OCI-LY7 (cell line): ENCODE measurements at regions not wholly inside any gene's neighbourhood (a gene's known extent, or its start where the extent isn't known, plus 50 kb on each side); places are given as distances from the start of the nearest gene placed in this dataset.

ENCODE experiments used
- BruUV-seq: library from RNA; stranded (reverse); fragments of 400-500 nt; replicated peaks from 2 replicates; lab custom pipeline; 2021; lab: Mats Ljungman, UMichigan
- CTCF ChIA-PET: fragments of 300-600 bp; sonication (Branson Sonifier 250); formaldehyde crosslinking; loops from one replicate; lab custom pipeline; 2022; ENCODE audit warnings: antibody characterized with exemption; ENCODE audit not compliant: unreplicated experiment; lab: Charles Lee
- POLR2A ChIA-PET: fragments of 300-600 bp; sonication (Branson Sonifier 250); formaldehyde crosslinking; loops from one replicate; lab custom pipeline; 2022; ENCODE audit warnings: antibody characterized with exemption; lab: Charles Lee
- DNase-seq: peaks from one replicate; pipeline ENCODE4 v3.0.0-alpha.2; 2015; ENCODE audit warnings: low spot score
- H2AFZ ChIP-seq: fragments of 200-600 bp; sonication (generic), shearing (Covaris generic); 2 replicates; pipeline ENCODE4 v1.6.1; 2014; ENCODE audit warnings: mild to moderate bottlenecking, antibody characterized with exemption, low read length, moderate library complexity
- H3K27ac ChIP-seq: fragments of 200-600 bp; sonication (generic); 2 replicates; pipeline ENCODE4 v1.5.1; 2014; ENCODE audit warnings: mixed run types, low read depth, mild to moderate bottlenecking, moderate library complexity, low read length, inconsistent platforms; ENCODE audit not compliant: poor library complexity, severe bottlenecking
- H3K36me3 ChIP-seq: fragments of 200-600 bp; sonication (generic); 2 replicates; pipeline ENCODE4 v1.6.1; 2014; ENCODE audit warnings: mild to moderate bottlenecking, antibody characterized with exemption, low read length, moderate library complexity, mixed read lengths; ENCODE audit not compliant: insufficient read depth
- H3K4me1 ChIP-seq: fragments of 200-600 bp; sonication (generic); 2 replicates; pipeline ENCODE4 v1.5.1; 2014; ENCODE audit warnings: mild to moderate bottlenecking, low read length; ENCODE audit not compliant: insufficient read depth, poor library complexity, severe bottlenecking
- H3K4me2 ChIP-seq: fragments of 200-600 bp; sonication (generic); 2 replicates; pipeline ENCODE4 v1.6.1; 2014; ENCODE audit warnings: mild to moderate bottlenecking, low read length
- H3K4me3 ChIP-seq: fragments of 200-600 bp; sonication (generic); 2 replicates; pipeline ENCODE4 v1.5.1; 2014; ENCODE audit warnings: mild to moderate bottlenecking, low read depth, low read length; ENCODE audit not compliant: poor library complexity, severe bottlenecking
- H3K79me2 ChIP-seq: fragments of 200-600 bp; sonication (generic); 2 replicates; pipeline ENCODE4 v1.6.1; 2016; ENCODE audit warnings: low read depth, mild to moderate bottlenecking, low read length, moderate library complexity, mixed read lengths; ENCODE audit not compliant: insufficient read depth
- H3K9me2 ChIP-seq: fragments of 200-600 bp; sonication (generic); 2 replicates; pipeline ENCODE4 v1.6.1; 2016; ENCODE audit warnings: mild to moderate bottlenecking, low read length, mixed read lengths; ENCODE audit not compliant: insufficient read depth
- H3K9me3 ChIP-seq: fragments of 200-600 bp; sonication (generic); 2 replicates; pipeline ENCODE4 v1.6.1; 2014; ENCODE audit warnings: mild to moderate bottlenecking, mixed run types, low read length, mixed read lengths
- H4K20me1 ChIP-seq: fragments of 200-600 bp; sonication (generic); 2 replicates; pipeline ENCODE4 v1.6.1; 2014; ENCODE audit warnings: mild to moderate bottlenecking, antibody characterized with exemption, low read length, moderate library complexity, mixed read lengths; ENCODE audit not compliant: insufficient read depth
- EZH2phosphoT487 ChIP-seq: fragments of 200-600 bp; sonication (generic); IDR thresholded peaks from 2 replicates; pipeline ENCODE4 v1.6.1; 2018; ENCODE audit warnings: low read depth, borderline replicate concordance, mild to moderate bottlenecking, mixed run types, antibody characterized with exemption, low read length, moderate library complexity, mixed read lengths
- intact Hi-C: fragments of 100-400 bp; cut with micrococcal nuclease; formaldehyde crosslinking; loops from one replicate; pipeline ENCODE4 v1.10.0; 2022; ENCODE audit not compliant: unreplicated experiment
- TF ChIP-seq, protein P1 (sequence below): fragments of 200-600 bp; sonication (generic); conservative IDR thresholded peaks from 2 replicates; pipeline ENCODE4 v1.5.1; 2014; ENCODE audit warnings: mild to moderate bottlenecking, antibody characterized with exemption, low read length, moderate library complexity, mixed read lengths

DNA sequence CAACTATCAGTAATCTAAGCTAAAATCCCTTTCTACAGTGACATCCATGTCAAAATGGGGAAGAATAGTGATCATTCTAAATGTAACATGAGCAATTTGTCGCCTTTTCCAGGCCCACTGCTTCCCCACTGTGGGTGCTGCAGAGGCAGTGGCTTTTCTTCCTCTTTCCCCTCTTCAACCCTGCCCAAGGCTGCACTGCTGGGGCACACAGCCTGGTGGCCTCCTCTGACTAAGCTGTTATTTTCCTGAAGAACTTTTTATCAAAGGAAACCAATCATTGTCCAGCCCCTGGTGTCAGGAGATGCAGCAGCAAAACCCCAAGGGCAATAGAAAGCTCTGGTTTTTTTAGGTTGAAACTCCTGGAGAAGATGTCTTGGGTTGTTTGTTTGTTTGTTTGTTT lies 117.6 kb upstream of the KLF7 start:
- DNase-seq, result no peak
- Histone ChIP-seq H3K4me2 (no peak overlapping the region), H2AFZ (no peak overlapping the region), H3K9me2 (no peaks in the 10 kb centered on the region), H4K20me1 (no peaks in the 10 kb centered on the region), H3K36me3 (no peaks in the 10 kb centered on the region), H3K79me2 (no peaks in the 10 kb centered on the region), H3K27ac (no peak overlapping the region), H3K4me1 (no peaks in the 10 kb centered on the region), H3K9me3 (no peaks in the 10 kb centered on the region), H3K4me3 (no peak overlapping the region)
- ChIA-PET CTCF (no interaction called here), POLR2A (interaction anchor here (0.5 to 1.4 kb wide), 3 partner anchors 77 to 350 kb away, joined by 3 to 4 read pairs (median 3); no protein-coding TSS in a partner anchor)
- BruUV-seq, result no TSS peak
- no peak for TF ChIP-seq EZH2phosphoT487
- TF ChIP-seq, protein P1, sequence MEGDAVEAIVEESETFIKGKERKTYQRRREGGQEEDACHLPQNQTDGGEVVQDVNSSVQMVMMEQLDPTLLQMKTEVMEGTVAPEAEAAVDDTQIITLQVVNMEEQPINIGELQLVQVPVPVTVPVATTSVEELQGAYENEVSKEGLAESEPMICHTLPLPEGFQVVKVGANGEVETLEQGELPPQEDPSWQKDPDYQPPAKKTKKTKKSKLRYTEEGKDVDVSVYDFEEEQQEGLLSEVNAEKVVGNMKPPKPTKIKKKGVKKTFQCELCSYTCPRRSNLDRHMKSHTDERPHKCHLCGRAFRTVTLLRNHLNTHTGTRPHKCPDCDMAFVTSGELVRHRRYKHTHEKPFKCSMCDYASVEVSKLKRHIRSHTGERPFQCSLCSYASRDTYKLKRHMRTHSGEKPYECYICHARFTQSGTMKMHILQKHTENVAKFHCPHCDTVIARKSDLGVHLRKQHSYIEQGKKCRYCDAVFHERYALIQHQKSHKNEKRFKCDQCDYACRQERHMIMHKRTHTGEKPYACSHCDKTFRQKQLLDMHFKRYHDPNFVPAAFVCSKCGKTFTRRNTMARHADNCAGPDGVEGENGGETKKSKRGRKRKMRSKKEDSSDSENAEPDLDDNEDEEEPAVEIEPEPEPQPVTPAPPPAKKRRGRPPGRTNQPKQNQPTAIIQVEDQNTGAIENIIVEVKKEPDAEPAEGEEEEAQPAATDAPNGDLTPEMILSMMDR, result no peak
- intact Hi-C loops, result no loop called here

DNA sequence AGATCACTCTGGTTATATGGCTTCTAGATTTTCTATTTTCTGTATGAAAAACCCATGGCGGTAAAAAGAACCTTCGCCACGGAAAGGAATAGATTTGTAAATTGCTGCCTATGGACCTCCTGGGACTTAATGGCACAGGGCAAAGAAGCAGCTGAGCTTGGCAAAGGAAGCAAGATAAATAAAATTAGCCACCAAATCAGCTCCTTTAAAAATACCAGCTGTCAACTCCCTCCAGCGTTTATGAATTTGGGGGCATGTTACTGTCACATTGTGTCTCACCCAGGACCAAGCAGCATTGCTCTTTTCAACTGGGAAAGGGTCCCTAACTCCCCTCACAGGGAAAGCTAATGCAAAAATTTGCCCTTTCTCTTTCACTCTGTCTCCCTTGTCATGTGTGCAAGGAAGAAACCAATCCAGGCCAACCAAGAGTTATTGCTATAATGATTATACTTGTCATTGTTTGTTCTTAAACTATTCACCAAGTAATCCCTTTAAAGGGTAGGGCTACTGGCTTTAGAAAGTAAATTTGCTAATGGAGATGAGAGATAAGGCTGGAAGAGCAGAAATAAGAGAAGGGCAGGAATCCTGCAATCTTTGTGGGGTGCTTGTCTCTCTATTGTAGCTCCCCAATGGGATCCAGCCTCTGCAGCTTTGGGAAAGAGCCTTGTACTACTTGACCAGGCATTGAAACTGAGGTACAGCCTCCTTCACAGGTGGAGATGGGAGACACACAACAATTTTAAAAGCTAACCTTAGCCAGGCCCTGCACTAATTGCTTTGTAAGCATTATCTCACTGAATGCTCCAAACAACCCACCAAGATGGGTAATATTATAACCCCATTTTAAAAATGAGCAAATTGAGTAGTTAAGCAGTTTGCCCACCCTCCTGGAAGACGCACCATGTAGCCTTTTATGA lies 119.1 kb upstream of the KLF7 start:
- DNase-seq, result no peak
- Histone ChIP-seq H3K9me2 (no peaks in the 10 kb centered on the region), H3K27ac (no peak overlapping the region), H2AFZ (no peak overlapping the region), H3K4me3 (no peak overlapping the region), H4K20me1 (no peaks in the 10 kb centered on the region), H3K36me3 (no peaks in the 10 kb centered on the region), H3K4me1 (no peaks in the 10 kb centered on the region), H3K79me2 (no peaks in the 10 kb centered on the region), H3K4me2 (no peak overlapping the region), H3K9me3 (no peaks in the 10 kb centered on the region)
- TF ChIP-seq, protein P1, result no peak
- no peak for TF ChIP-seq EZH2phosphoT487
- BruUV-seq, result no TSS peak
- intact Hi-C loops, result no loop called here
- ChIA-PET CTCF (no interaction called here), POLR2A (interaction anchor here (0.8 kb wide), 1 partner anchor 26 kb away, joined by 3 read pairs; no protein-coding TSS in a partner anchor)

DNA sequence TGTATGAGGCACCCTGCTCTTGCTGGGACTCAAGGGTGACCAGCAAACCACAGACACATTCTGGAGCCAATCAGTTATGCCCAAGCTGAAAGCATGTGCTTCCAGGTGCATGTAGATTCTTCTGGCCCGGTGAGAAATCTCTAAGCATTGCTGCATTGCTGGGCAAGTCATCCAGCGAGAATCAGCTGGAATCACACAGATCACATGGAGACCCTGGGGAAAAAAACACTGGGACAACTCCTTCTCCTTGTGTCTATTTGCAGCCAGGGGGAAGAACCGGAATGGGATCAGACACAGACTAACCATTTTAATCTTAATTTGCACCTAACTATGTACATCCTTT lies 119.7 kb upstream of the KLF7 start:
- no TSS peak for BruUV-seq
- no peaks in the 10 kb centered on the region for H3K9me2 ChIP-seq
- POLR2A ChIA-PET, result interaction anchor here (0.6 kb wide), 1 partner anchor 1638 kb away, joined by 3 read pairs; no protein-coding TSS in a partner anchor
- H3K4me3 ChIP-seq, result no peak overlapping the region
- no peaks in the 10 kb centered on the region for H3K36me3 ChIP-seq
- no peaks in the 10 kb centered on the region for H4K20me1 ChIP-seq
- no peaks in the 10 kb centered on the region for H3K79me2 ChIP-seq
- TF ChIP-seq, protein P1, result no peak
- no peak for TF ChIP-seq EZH2phosphoT487
- no peak overlapping the region for H3K4me2 ChIP-seq
- no peak for DNase-seq
- no peak overlapping the region for H3K27ac ChIP-seq
- no peaks in the 10 kb centered on the region for H3K4me1 ChIP-seq
- no peak overlapping the region for H2AFZ ChIP-seq
- CTCF ChIA-PET, result no interaction called here
- H3K9me3 ChIP-seq, result no peaks in the 10 kb centered on the region
- intact Hi-C loops, result no loop called here
